ENCODE measurements at regions not wholly inside any gene's neighbourhood (a gene's known extent, or its start where the extent isn't known, plus 50 kb on each side); places are given as distances from the start of the nearest gene placed in this dataset.

GRCh38 chrX:143270317-143270716 is 244.6 kb downstream of the SPANXN4 start:
- Histone ChIP-seq H3K27ac (ENCODE audit: low read depth, low read length) (no peak overlapping the region), H3K4ac (replicated peaks; ENCODE audit: insufficient read length, low read depth, low read length) (no peak overlapping the region), H2AFZ (ENCODE audit: low read length) (no peak overlapping the region), H2BK20ac (ENCODE audit: low read length) (no peak overlapping the region), H3K23me2 (ENCODE audit: low read depth, low read length) (no peaks in the 10 kb centered on the region), H3K4me3 (ENCODE audit: extremely low read depth in 1 of 4, insufficient read depth in 2 of 4, low read depth in 3 of 4, low read length in 4 of 4) (no peak overlapping the region), H3K9me3 (ENCODE audit: insufficient read depth in 2 of 2, low read depth in 1 of 2, low read length in 1 of 2) (no peaks in the 10 kb centered on the region), H2BK5ac (ENCODE audit: low read depth, low read length) (no peak overlapping the region), H4K8ac (ENCODE audit: extremely low read depth, insufficient read depth, low read length) (no peak overlapping the region), H3K14ac (ENCODE audit: insufficient read length) (no peak overlapping the region), H2AK5ac (ENCODE audit: low read depth, low read length) (no peak overlapping the region), H3K4me2 (ENCODE audit: insufficient read depth in 1 of 2, low read depth in 2 of 2, low read length in 2 of 2) (no peak overlapping the region), H3K4me1 (replicated peaks in 1 of 4; ENCODE audit: control insufficient read depth in 3 of 4, insufficient read depth in 4 of 4, low read length in 3 of 4) (no peaks in the 10 kb centered on the region), H4K5ac (ENCODE audit: insufficient read length, low read depth, low read length) (no peak overlapping the region), H4K91ac (replicated peaks; ENCODE audit: insufficient read length, low read length) (no peak overlapping the region), H4K20me1 (replicated peaks in 1 of 2; ENCODE audit: control insufficient read depth in 1 of 2, insufficient read depth in 2 of 2, low read length in 2 of 2) (no peaks in the 10 kb centered on the region), H2BK12ac (ENCODE audit: low read depth, low read length) (no peak overlapping the region), H3K9ac (replicated peaks in 1 of 4; ENCODE audit: extremely low read depth in 1 of 4, low read depth in 3 of 4, low read length in 3 of 4) (no peak overlapping the region), H3K23ac (ENCODE audit: insufficient read length) (no peak overlapping the region), H2BK15ac (ENCODE audit: low read length) (no peak overlapping the region), H2BK120ac (replicated peaks; ENCODE audit: low read depth, low read length) (no peak overlapping the region), H3K56ac (replicated peaks; ENCODE audit: insufficient read length, low read depth, low read length) (no peak overlapping the region), H3K79me1 (ENCODE audit: low read depth, low read length) (no peaks in the 10 kb centered on the region), H3K18ac (ENCODE audit: extremely low read depth, low read length) (no peak overlapping the region), H3K36me3 (ENCODE audit: control insufficient read depth in 2 of 4, insufficient read depth in 4 of 4, low read length in 3 of 4) (no peaks in the 10 kb centered on the region; a peak in 1 of 8 replicates), H3K79me2 (ENCODE audit: control insufficient read depth in 1 of 2, insufficient read depth in 2 of 2, low read length in 2 of 2) (no peaks in the 10 kb centered on the region), H3K27me3 (replicated peaks in 1 of 4; ENCODE audit: control insufficient read depth in 3 of 4, extremely low read depth in 1 of 4, insufficient read depth in 3 of 4, low read length in 3 of 4) (no peaks in the 10 kb centered on the region)
- no peak for FAIRE-seq
- WGBS, 2 experiments (ENCODE audit: extremely low coverage in 1 of 2, insufficient coverage in 1 of 2, insufficient read length in 1 of 2, insufficient replicate concordance in 2 of 2, low coverage in 1 of 2, low lambda C conversion rate in 2 of 2, missing lambda C conversion rate in 1 of 2), result 78% methylated on average over 6 of the region's 6 CpGs; no CpG with 5 or more reads in 1 of the 2 experiments
- DNase-seq (ENCODE audit: low read depth in 1 of 2, low spot score in 2 of 2), result no peak
- POLR2A ChIA-PET (ENCODE audit: partially characterized antibody), result no interaction called here
- CTCF ChIA-PET (ENCODE audit: partially characterized antibody), result no interaction called here
- TF ChIP-seq SIRT6 (IDR thresholded peaks at IDR 0.05; ENCODE audit: low read length) (no peak), CTBP2 (IDR thresholded peaks at IDR 0.05; ENCODE audit: borderline replicate concordance, insufficient read depth, insufficient read length, low read length) (no peak), FOSL1 (IDR thresholded peaks at IDR 0.05; ENCODE audit: insufficient read depth, low read depth, low read length) (no peak), HDAC6 (IDR thresholded peaks at IDR 0.05; ENCODE audit: low read depth, low read length) (no peak), SUZ12 (IDR thresholded peaks at IDR 0.05; ENCODE audit: low read length) (no peak), TAF7 (optimal IDR thresholded peaks at IDR 0.05; ENCODE audit: borderline replicate concordance, low read depth, low read length) (no peak), KDM5A (IDR thresholded peaks at IDR 0.05; ENCODE audit: low read length) (no peak)
- TF ChIP-seq, protein P1, sequence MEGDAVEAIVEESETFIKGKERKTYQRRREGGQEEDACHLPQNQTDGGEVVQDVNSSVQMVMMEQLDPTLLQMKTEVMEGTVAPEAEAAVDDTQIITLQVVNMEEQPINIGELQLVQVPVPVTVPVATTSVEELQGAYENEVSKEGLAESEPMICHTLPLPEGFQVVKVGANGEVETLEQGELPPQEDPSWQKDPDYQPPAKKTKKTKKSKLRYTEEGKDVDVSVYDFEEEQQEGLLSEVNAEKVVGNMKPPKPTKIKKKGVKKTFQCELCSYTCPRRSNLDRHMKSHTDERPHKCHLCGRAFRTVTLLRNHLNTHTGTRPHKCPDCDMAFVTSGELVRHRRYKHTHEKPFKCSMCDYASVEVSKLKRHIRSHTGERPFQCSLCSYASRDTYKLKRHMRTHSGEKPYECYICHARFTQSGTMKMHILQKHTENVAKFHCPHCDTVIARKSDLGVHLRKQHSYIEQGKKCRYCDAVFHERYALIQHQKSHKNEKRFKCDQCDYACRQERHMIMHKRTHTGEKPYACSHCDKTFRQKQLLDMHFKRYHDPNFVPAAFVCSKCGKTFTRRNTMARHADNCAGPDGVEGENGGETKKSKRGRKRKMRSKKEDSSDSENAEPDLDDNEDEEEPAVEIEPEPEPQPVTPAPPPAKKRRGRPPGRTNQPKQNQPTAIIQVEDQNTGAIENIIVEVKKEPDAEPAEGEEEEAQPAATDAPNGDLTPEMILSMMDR (IDR thresholded peaks at IDR 0.05; ENCODE audit: control extremely low read depth in 1 of 3, insufficient read depth in 1 of 3, low read depth in 1 of 3, low read length in 3 of 3), result no peak
- TF ChIP-seq, protein P2, sequence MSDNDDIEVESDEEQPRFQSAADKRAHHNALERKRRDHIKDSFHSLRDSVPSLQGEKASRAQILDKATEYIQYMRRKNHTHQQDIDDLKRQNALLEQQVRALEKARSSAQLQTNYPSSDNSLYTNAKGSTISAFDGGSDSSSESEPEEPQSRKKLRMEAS (IDR thresholded peaks at IDR 0.05), result no peak
- TF ChIP-seq, protein P3, sequence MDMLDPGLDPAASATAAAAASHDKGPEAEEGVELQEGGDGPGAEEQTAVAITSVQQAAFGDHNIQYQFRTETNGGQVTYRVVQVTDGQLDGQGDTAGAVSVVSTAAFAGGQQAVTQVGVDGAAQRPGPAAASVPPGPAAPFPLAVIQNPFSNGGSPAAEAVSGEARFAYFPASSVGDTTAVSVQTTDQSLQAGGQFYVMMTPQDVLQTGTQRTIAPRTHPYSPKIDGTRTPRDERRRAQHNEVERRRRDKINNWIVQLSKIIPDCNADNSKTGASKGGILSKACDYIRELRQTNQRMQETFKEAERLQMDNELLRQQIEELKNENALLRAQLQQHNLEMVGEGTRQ (IDR thresholded peaks at IDR 0.05; ENCODE audit: low read length), result no peak

All from H1 (cell line).